Astrocyte (in vitro differentiated cells and primary cell): ENCODE measurements at regions not wholly inside any gene's neighbourhood (a gene's known extent, or its start where the extent isn't known, plus 50 kb on each side); places are given as distances from the start of the nearest gene placed in this dataset.

Experiments
- DNase-seq: peaks from one replicate; pipeline ENCODE4 v3.0.0-alpha.2; 2010; ENCODE audit warnings: low read depth
- FAIRE-seq: peaks from 2 replicates; lab custom pipeline; 2011; peaks lifted over from hg19 to GRCh38; lab: Jason Lieb, UNC
- H2AFZ ChIP-seq: 2 replicates; pipeline ENCODE4 v1.6.0; 2012; ENCODE audit warnings: low read depth, low read length, inconsistent platforms
- H3K27ac ChIP-seq: 2 replicates; pipeline ENCODE4 v1.5.1; 2011; ENCODE audit warnings: low read depth, low read length, inconsistent platforms
- H3K27me3 ChIP-seq: 2 replicates; pipeline ENCODE4 v1.6.0; 2011; ENCODE audit warnings: low read length, inconsistent platforms; ENCODE audit not compliant: insufficient read depth
- H3K36me3 ChIP-seq: 2 replicates; pipeline ENCODE4 v1.5.1; 2011; ENCODE audit warnings: low read length, inconsistent platforms; ENCODE audit not compliant: insufficient read depth
- H3K4me1 ChIP-seq: 2 replicates; pipeline ENCODE4 v1.5.1; 2011; ENCODE audit warnings: low read length, inconsistent platforms; ENCODE audit not compliant: insufficient read depth
- H3K4me2 ChIP-seq: 2 replicates; pipeline ENCODE4 v1.6.0; 2012; ENCODE audit warnings: low read length, inconsistent platforms
- H3K4me3 ChIP-seq: 2 replicates; pipeline ENCODE4 v1.5.1; 2011; ENCODE audit warnings: low read depth, mild to moderate bottlenecking, low read length, inconsistent platforms; ENCODE audit not compliant: insufficient read depth
- H3K79me2 ChIP-seq: 2 replicates; pipeline ENCODE4 v1.6.0; 2012; ENCODE audit warnings: mild to moderate bottlenecking, low read length, inconsistent platforms; ENCODE audit not compliant: insufficient read depth
- H3K9ac ChIP-seq: 2 replicates; pipeline ENCODE4 v1.6.0; 2012; ENCODE audit warnings: mild to moderate bottlenecking, low read length, inconsistent platforms
- H3K9me3 ChIP-seq: 2 replicates; pipeline ENCODE4 v1.5.1; 2012; ENCODE audit warnings: low read depth, mild to moderate bottlenecking, low read length, inconsistent platforms; ENCODE audit not compliant: insufficient read depth
- H4K20me1 ChIP-seq: 2 replicates; pipeline ENCODE4 v1.6.0; 2012; ENCODE audit warnings: low read length, inconsistent platforms; ENCODE audit not compliant: insufficient read depth
- H3K27ac Mint-ChIP-seq: one replicate; pipeline ENCODE4 v1.8.0; 2021; ENCODE audit warnings: mild to moderate bottlenecking, mixed read lengths; ENCODE audit not compliant: unreplicated experiment
- H3K27me3 Mint-ChIP-seq: one replicate; pipeline ENCODE4 v1.8.0; 2021; ENCODE audit warnings: low read depth, mixed read lengths; ENCODE audit not compliant: unreplicated experiment
- H3K36me3 Mint-ChIP-seq: one replicate; pipeline ENCODE4 v1.8.0; 2021; ENCODE audit warnings: low read depth, mixed read lengths; ENCODE audit not compliant: unreplicated experiment
- H3K4me1 Mint-ChIP-seq: one replicate; pipeline ENCODE4 v1.8.0; 2021; ENCODE audit warnings: low read depth, mixed read lengths; ENCODE audit not compliant: unreplicated experiment
- H3K4me3 Mint-ChIP-seq: one replicate; pipeline ENCODE4 v1.8.0; 2021; ENCODE audit warnings: mild to moderate bottlenecking, moderate library complexity, mixed read lengths; ENCODE audit not compliant: unreplicated experiment
- H3K9me3 Mint-ChIP-seq: one replicate; pipeline ENCODE4 v1.8.0; 2021; ENCODE audit warnings: mild to moderate bottlenecking, mixed read lengths; ENCODE audit not compliant: unreplicated experiment
- EZH2 ChIP-seq: IDR thresholded peaks from 2 replicates; pipeline ENCODE4 v1.6.1; 2012; ENCODE audit warnings: mild to moderate bottlenecking, low read length, inconsistent platforms; ENCODE audit not compliant: insufficient read depth
- TF ChIP-seq, protein P1 (sequence below): IDR thresholded peaks from 2 replicates; pipeline ENCODE4 v1.5.1; 2011; ENCODE audit warnings: low read depth, mild to moderate bottlenecking, inconsistent platforms, low read length, moderate library complexity; ENCODE audit not compliant: insufficient read depth

DNA sequence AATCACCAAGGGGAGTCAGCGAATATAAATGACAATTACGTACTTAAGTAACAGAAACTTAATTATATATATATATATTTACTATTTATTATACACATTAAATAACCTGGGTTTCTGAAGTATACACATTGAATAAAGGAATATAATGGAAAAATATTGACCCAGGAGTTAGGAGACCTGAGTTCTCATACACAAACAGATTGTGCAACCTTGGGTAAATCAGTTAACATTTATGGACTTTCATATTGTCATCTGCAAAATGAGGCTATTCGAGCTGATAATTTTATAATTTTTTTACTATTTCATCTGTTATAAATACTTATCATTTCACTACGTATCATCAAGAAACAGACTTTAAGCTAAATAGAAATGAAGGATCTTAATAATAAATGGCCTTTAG is 75.1 kb upstream of the SRRM3 start:
- no peaks in the 10 kb centered on the region for H3K4me1 ChIP-seq
- Mint-ChIP-seq H3K27ac (no peak overlapping the region), H3K9me3 (no peaks in the 10 kb centered on the region), H3K4me3 (no peak overlapping the region), H3K4me1 (peaks cover 6% of the 10 kb centered on the region), H3K27me3 (peaks cover 4% of the 10 kb centered on the region), H3K36me3 (no peaks in the 10 kb centered on the region)
- no peaks in the 10 kb centered on the region for H3K27me3 ChIP-seq
- H3K4me2 ChIP-seq = no peak overlapping the region
- no peak for DNase-seq
- no peak overlapping the region for H3K9ac ChIP-seq
- H2AFZ ChIP-seq = no peak overlapping the region
- no peaks in the 10 kb centered on the region for H3K36me3 ChIP-seq
- no peak for FAIRE-seq
- no peaks in the 10 kb centered on the region for H4K20me1 ChIP-seq
- H3K79me2 ChIP-seq = no peaks in the 10 kb centered on the region
- TF ChIP-seq, protein P1, sequence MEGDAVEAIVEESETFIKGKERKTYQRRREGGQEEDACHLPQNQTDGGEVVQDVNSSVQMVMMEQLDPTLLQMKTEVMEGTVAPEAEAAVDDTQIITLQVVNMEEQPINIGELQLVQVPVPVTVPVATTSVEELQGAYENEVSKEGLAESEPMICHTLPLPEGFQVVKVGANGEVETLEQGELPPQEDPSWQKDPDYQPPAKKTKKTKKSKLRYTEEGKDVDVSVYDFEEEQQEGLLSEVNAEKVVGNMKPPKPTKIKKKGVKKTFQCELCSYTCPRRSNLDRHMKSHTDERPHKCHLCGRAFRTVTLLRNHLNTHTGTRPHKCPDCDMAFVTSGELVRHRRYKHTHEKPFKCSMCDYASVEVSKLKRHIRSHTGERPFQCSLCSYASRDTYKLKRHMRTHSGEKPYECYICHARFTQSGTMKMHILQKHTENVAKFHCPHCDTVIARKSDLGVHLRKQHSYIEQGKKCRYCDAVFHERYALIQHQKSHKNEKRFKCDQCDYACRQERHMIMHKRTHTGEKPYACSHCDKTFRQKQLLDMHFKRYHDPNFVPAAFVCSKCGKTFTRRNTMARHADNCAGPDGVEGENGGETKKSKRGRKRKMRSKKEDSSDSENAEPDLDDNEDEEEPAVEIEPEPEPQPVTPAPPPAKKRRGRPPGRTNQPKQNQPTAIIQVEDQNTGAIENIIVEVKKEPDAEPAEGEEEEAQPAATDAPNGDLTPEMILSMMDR = no peak
- TF ChIP-seq EZH2 = no peak
- H3K4me3 ChIP-seq = no peak overlapping the region
- H3K27ac ChIP-seq = no peak overlapping the region
- H3K9me3 ChIP-seq = no peaks in the 10 kb centered on the region

DNA sequence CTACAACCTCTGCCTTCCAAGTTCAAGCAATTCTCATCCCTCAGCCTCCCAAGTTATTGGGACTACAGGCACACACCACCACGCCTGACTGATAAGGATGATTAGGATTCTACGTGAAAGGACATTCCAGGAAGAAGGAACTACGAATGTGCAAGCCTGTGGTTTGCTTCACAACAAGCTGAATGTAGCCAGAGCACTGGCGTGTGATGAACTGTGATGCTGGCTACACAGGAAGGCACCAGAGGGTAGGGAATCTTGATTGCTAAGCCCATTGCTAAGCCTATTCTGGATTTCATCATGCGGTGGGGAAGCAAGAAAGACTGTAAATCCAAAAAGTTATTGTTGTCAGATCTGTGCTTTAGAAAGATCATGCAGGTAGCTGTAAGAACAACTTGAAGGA is 72.3 kb upstream of the SRRM3 start:
- no peaks in the 10 kb centered on the region for H3K9me3 Mint-ChIP-seq
- no peaks in the 10 kb centered on the region for H3K36me3 Mint-ChIP-seq
- TF ChIP-seq, protein P1 = no peak
- no peak for TF ChIP-seq EZH2
- H3K4me2 ChIP-seq = no peak overlapping the region
- no peaks in the 10 kb centered on the region for H3K4me1 ChIP-seq
- H3K4me3 Mint-ChIP-seq = no peak overlapping the region
- peaks cover 15% of the 10 kb centered on the region for H3K27me3 Mint-ChIP-seq
- H3K27ac Mint-ChIP-seq = no peak overlapping the region
- no peaks in the 10 kb centered on the region for H3K36me3 ChIP-seq
- H3K9me3 ChIP-seq = no peaks in the 10 kb centered on the region
- H3K27ac ChIP-seq = no peak overlapping the region
- H3K4me1 Mint-ChIP-seq = peaks cover 4% of the 10 kb centered on the region
- no peak overlapping the region for H3K4me3 ChIP-seq
- H3K27me3 ChIP-seq = peaks cover 9% of the 10 kb centered on the region
- FAIRE-seq (no peak), DNase-seq (peak; percentile 20)
- H2AFZ ChIP-seq = no peak overlapping the region
- no peaks in the 10 kb centered on the region for H4K20me1 ChIP-seq
- H3K9ac ChIP-seq = peak overlapping the region; percentile 12
- no peaks in the 10 kb centered on the region for H3K79me2 ChIP-seq

DNA sequence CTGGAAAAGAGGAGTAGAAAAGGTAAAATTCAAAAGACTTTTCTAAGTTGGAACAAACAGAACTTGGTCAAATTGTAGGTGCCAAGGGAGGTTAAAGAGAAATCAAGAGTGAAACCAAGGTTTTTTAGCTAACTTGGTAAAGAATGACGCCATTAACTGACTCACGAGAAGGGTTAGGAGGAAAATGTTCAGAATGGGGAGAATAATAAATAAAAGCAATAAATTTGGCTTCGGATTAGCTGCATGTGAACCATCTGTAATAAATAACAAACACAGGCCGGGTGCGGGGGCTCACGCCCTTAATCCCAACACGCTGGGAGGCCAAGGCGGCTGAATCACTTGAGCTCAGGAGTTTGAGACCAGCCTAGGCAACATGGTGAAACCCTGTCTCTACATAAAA is 71.9 kb upstream of the SRRM3 start:
- FAIRE-seq (no peak), DNase-seq (no peak)
- Histone ChIP-seq H3K4me2 (no peak overlapping the region), H3K27ac (no peak overlapping the region), H2AFZ (no peak overlapping the region), H3K79me2 (no peaks in the 10 kb centered on the region), H3K4me3 (no peak overlapping the region), H3K36me3 (no peaks in the 10 kb centered on the region), H3K9ac (no peak overlapping the region), H3K27me3 (peaks cover 10% of the 10 kb centered on the region), H3K9me3 (no peaks in the 10 kb centered on the region), H3K4me1 (no peaks in the 10 kb centered on the region), H4K20me1 (no peaks in the 10 kb centered on the region)
- peaks cover 4% of the 10 kb centered on the region for H3K4me1 Mint-ChIP-seq
- H3K27ac Mint-ChIP-seq = no peak overlapping the region
- H3K4me3 Mint-ChIP-seq = no peak overlapping the region
- TF ChIP-seq, protein P1 = no peak
- TF ChIP-seq EZH2 = no peak
- no peaks in the 10 kb centered on the region for H3K9me3 Mint-ChIP-seq
- no peaks in the 10 kb centered on the region for H3K36me3 Mint-ChIP-seq
- peaks cover 17% of the 10 kb centered on the region for H3K27me3 Mint-ChIP-seq
